SU-DHL-6 (cell line): ENCODE measurements at regions not wholly inside any gene's neighbourhood (a gene's known extent, or its start where the extent isn't known, plus 50 kb on each side); places are given as distances from the start of the nearest gene placed in this dataset.

Experiments
- H2AFZ ChIP-seq: fragments of 200-600 bp; sonication (generic); 2 replicates; pipeline ENCODE4 v1.6.1; 2014; ENCODE audit warnings: low read depth, mild to moderate bottlenecking, moderate library complexity, mixed read lengths, antibody characterized with exemption, low read length; ENCODE audit not compliant: severe bottlenecking
- H3F3A ChIP-seq: fragments of 200-600 bp; shearing (Covaris generic); 2 replicates; pipeline ENCODE4 v1.6.0; 2016; ENCODE audit warnings: antibody characterized with exemption, mild to moderate bottlenecking; ENCODE audit not compliant: insufficient read depth
- H3K27ac ChIP-seq: fragments of 200-600 bp; sonication (generic); 2 replicates; pipeline ENCODE4 v1.5.1; 2016; ENCODE audit warnings: low read depth, mild to moderate bottlenecking, low read length, moderate library complexity, mixed read lengths
- H3K27me3 ChIP-seq: fragments of 200-600 bp; sonication (generic), shearing (Covaris generic); 2 replicates; pipeline ENCODE4 v1.6.0; 2014; ENCODE audit warnings: mild to moderate bottlenecking, low read length
- H3K36me3 ChIP-seq: fragments of 200-600 bp; sonication (generic); 2 replicates; pipeline ENCODE4 v1.6.1; 2014; ENCODE audit warnings: mild to moderate bottlenecking, low read length, mixed read lengths
- H3K4me2 ChIP-seq: fragments of 300-600, 200-600 bp; shearing (Covaris generic), sonication (generic); 2 replicates; pipeline ENCODE4 v1.6.0; 2014; ENCODE audit warnings: low read length, low read depth, mild to moderate bottlenecking; ENCODE audit not compliant: poor library complexity, severe bottlenecking
- H3K4me3 ChIP-seq: fragments of 200-600 bp; sonication (generic); 2 replicates; pipeline ENCODE4 v1.5.1; 2014; ENCODE audit warnings: antibody characterized with exemption, low read length, mild to moderate bottlenecking, mixed read lengths; ENCODE audit not compliant: insufficient read depth, poor library complexity, severe bottlenecking
- H3K79me2 ChIP-seq: fragments of 200-600 bp; sonication (generic); 2 replicates; pipeline ENCODE4 v1.6.1; 2014; ENCODE audit warnings: mild to moderate bottlenecking, low read length, moderate library complexity; ENCODE audit not compliant: insufficient read depth
- H3K9ac ChIP-seq: fragments of 200-600 bp; sonication (generic); 2 replicates; pipeline ENCODE4 v1.7.0; 2014; ENCODE audit warnings: mild to moderate bottlenecking, low read length
- H3K9me2 ChIP-seq: fragments of 200-600 bp; sonication (generic); replicated peaks from 2 replicates; pipeline ENCODE4 v1.6.1; 2014; ENCODE audit warnings: low read length; ENCODE audit not compliant: insufficient read depth
- H3K9me3 ChIP-seq: fragments of 200-600 bp; sonication (generic); 2 replicates; pipeline ENCODE4 v1.6.1; 2014; ENCODE audit warnings: low read length, mixed read lengths; ENCODE audit not compliant: insufficient read depth
- H4K20me1 ChIP-seq: fragments of 200-600 bp; sonication (generic); 2 replicates; pipeline ENCODE4 v1.6.1; 2014; ENCODE audit warnings: low read depth, mild to moderate bottlenecking, antibody characterized with exemption, low read length, moderate library complexity, mixed read lengths
- EZH2phosphoT487 ChIP-seq: fragments of 200-600 bp; sonication (generic), shearing (Covaris generic); conservative IDR thresholded peaks from 2 replicates; pipeline ENCODE4 v1.6.1; 2018; ENCODE audit warnings: mild to moderate bottlenecking, antibody characterized with exemption, low read length, moderate library complexity, mixed read lengths
- TF ChIP-seq, protein P1 (sequence below): fragments of 200-600 bp; sonication (generic); IDR thresholded peaks from one replicate; pipeline ENCODE4 v1.5.1; 2017; ENCODE audit warnings: antibody characterized with exemption, mild to moderate bottlenecking, low read length, moderate library complexity; ENCODE audit not compliant: insufficient read depth, poor library complexity, severe bottlenecking

DNA sequence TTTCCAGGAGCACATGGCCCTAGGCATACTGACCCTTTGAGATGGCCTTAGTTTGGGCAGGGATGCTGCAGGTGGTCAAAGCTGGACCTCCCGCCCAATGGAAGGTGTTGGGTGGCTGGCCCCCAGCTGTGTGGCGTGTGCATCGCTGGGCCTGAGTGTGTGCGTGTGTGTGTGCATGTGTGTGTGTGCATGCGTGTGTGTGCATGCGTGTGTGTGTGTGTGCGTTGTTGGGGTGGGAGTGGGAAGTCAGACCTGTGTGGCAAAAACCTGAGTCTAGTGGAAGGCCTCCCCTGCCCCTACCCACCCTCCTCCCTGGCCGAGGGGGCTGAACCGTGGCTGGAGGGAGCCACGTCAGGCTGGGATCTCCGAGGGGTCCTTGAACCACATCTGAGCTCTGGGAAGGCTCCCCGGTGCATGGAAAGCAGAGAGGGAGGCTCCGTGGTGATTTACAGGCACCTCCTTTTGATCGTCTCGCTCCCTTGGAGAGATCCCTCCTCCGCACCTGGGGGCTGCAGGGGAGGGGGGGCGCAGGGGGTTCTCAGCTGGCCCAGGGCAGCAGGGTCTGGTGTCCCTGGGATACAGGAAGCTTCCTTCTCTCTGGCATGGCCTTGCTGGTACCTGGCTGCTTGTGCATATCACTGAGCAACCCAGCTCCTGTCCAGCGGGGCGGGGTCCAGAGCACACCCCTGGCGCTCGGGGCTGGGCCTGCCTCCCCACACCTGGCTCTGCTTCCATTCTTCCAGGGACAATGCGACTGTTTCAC is 124.7 kb upstream of the WNT4 start:
- Histone ChIP-seq H3K4me3 (no peak overlapping the region), H3K4me2 (no peak overlapping the region), H3K79me2 (no peaks in the 10 kb centered on the region), H3K27me3 (no peaks in the 10 kb centered on the region), H3K9me2 (no peaks in the 10 kb centered on the region), H3K27ac (no peak overlapping the region), H3K9ac (no peak overlapping the region), H4K20me1 (no peaks in the 10 kb centered on the region), H3F3A (no peaks in the 10 kb centered on the region), H2AFZ (no peak overlapping the region), H3K9me3 (no peaks in the 10 kb centered on the region), H3K36me3 (no peaks in the 10 kb centered on the region)
- TF ChIP-seq EZH2phosphoT487 = no peak
- TF ChIP-seq, protein P1, sequence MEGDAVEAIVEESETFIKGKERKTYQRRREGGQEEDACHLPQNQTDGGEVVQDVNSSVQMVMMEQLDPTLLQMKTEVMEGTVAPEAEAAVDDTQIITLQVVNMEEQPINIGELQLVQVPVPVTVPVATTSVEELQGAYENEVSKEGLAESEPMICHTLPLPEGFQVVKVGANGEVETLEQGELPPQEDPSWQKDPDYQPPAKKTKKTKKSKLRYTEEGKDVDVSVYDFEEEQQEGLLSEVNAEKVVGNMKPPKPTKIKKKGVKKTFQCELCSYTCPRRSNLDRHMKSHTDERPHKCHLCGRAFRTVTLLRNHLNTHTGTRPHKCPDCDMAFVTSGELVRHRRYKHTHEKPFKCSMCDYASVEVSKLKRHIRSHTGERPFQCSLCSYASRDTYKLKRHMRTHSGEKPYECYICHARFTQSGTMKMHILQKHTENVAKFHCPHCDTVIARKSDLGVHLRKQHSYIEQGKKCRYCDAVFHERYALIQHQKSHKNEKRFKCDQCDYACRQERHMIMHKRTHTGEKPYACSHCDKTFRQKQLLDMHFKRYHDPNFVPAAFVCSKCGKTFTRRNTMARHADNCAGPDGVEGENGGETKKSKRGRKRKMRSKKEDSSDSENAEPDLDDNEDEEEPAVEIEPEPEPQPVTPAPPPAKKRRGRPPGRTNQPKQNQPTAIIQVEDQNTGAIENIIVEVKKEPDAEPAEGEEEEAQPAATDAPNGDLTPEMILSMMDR = no peak

DNA sequence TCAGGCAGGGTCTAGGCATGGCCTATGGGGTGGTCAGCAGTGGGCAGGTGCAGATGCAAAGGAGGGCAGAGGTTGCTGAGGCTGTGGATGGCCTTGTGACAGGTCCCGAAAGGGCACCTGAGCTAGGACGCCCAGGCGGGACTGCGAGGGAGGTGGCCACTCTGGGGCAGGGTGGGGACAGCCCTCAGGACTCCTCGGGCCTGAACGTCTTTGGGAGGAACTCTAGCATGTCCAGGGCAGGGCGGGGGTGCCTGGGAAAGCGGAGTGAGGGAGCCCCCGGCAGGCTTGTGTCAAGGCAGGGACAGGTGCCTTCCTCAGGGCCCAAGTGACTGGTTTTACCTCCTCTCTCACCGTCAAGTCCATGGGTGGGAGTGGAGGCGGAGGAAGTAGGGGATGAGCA is 125.4 kb upstream of the WNT4 start:
- H3K4me3 ChIP-seq = no peak overlapping the region
- no peaks in the 10 kb centered on the region for H3K27me3 ChIP-seq
- no peak for TF ChIP-seq EZH2phosphoT487
- TF ChIP-seq, protein P1 = no peak
- no peaks in the 10 kb centered on the region for H3K79me2 ChIP-seq
- H3K9me3 ChIP-seq = no peaks in the 10 kb centered on the region
- H4K20me1 ChIP-seq = no peaks in the 10 kb centered on the region
- no peak overlapping the region for H3K4me2 ChIP-seq
- H3K27ac ChIP-seq = no peak overlapping the region
- no peaks in the 10 kb centered on the region for H3K9me2 ChIP-seq
- no peak overlapping the region for H2AFZ ChIP-seq
- no peaks in the 10 kb centered on the region for H3F3A ChIP-seq
- no peaks in the 10 kb centered on the region for H3K36me3 ChIP-seq
- no peak overlapping the region for H3K9ac ChIP-seq

DNA sequence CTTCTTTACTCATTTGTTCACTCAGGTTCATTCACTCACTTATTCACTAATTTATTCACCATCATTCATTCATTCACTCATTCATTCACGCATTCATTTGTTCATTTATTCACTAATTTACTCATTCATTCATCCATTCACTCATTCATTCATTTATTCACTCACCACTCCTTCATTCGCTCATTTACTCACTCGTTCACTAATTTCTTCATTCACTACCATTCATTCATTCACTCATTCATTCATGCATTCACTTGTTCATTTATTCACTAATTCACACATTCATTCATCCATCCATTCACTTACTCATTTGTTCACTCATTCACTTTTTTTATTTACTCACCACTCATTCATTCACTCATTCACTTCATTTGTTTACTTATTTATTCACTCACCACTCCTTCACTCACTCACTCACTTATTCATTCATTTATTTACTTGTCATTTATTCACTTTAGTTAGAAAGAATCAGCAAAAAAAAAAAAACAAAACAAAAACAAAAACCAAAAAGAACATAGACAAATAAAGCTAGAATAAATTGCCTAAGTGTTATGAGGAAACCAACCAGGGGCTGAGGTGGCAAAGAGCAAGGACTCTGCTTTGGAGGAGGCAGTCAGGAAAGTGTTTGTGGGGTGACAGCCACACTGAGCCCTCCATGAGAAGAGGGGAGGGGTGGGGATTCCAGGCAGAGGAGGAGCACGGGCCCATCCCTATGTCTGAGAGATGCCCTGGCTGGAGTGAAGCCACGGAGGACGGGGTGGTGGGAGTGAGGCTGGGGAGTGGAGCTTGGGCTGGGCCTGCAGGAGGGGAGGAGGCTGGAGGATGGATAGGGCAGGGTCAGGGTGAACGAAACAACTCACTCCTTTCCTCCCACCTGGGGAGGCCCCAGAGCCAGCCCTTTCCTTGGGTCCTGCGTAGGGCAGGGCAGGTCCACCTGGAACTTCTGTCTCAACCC is 129.2 kb upstream of the WNT4 start:
- Histone ChIP-seq H4K20me1 (no peaks in the 10 kb centered on the region), H3K27me3 (no peaks in the 10 kb centered on the region), H3K4me3 (no peak overlapping the region), H3K9me3 (no peaks in the 10 kb centered on the region), H3K27ac (no peak overlapping the region), H3K9me2 (no peaks in the 10 kb centered on the region), H2AFZ (no peak overlapping the region), H3K36me3 (no peaks in the 10 kb centered on the region), H3K9ac (no peak overlapping the region), H3K4me2 (no peak overlapping the region), H3F3A (no peaks in the 10 kb centered on the region), H3K79me2 (no peaks in the 10 kb centered on the region)
- no peak for TF ChIP-seq EZH2phosphoT487
- TF ChIP-seq, protein P1 = no peak
